Left cardiac atrium (tissue), 4 donors: ENCODE measurements at regions not wholly inside any gene's neighbourhood (a gene's known extent, or its start where the extent isn't known, plus 50 kb on each side); places are given as distances from the start of the nearest gene placed in this dataset.
A peak's percentile ranks its signal among the peaks of the same experiment; 100 is the strongest.
"Not testable (repeated sequence)": the region's sequence is repeated elsewhere in the genome, so short reads cannot be mapped to it uniquely, and the experiment has no call there.

Experiments used
- ATAC-seq, 2 donors: fragments of 200-7000 bp; cut with Tn5 transposase; one replicate each; pipeline ENCODE4 v1.9.1; 2020; ENCODE audit warnings: mild to moderate bottlenecking in 2 of 2, moderate library complexity in 2 of 2
- DNase-seq: peaks from one replicate; pipeline ENCODE4 v3.0.0-alpha.2; 2020
- intact Hi-C, 2 donors: fragments of 100-400 bp; cut with DNase I; formaldehyde crosslinking; loops; one replicate each; pipeline versions ENCODE4 v1.14.1 to v1.15.1; 2022 to 2023
- donor health status: DM: no; HTN: yes; CAD: no.
- donor health status: DM: no; HTN: yes; CAD: no; lungs with severe emphysema.
- donor health status: DM: yes; HTN: yes; CAD: no.
- donor health status: Dilated cardiomyopathy.

DNA sequence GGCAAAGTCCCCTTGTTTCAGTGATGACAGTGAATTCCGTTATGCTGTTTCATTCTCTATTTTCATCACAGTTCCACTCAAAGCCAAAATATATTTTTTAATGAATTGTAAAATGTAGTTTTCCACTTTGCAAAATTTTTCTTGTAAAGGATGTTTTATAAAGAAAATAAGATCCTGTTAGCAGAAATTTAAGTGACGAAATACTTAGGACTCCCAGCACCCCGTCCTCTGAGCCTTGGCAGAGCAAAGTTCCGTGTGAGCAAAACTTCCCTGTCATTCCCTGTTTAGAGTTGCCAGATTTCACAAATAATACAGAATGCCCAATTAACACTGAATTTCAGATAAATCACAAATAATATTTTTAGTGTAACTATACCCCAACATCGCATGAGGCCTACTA, 81.0 kb upstream of the RBPJ start:
- ATAC-seq (no peak), DNase-seq (no peak)
- intact Hi-C loops: no loop called here

DNA sequence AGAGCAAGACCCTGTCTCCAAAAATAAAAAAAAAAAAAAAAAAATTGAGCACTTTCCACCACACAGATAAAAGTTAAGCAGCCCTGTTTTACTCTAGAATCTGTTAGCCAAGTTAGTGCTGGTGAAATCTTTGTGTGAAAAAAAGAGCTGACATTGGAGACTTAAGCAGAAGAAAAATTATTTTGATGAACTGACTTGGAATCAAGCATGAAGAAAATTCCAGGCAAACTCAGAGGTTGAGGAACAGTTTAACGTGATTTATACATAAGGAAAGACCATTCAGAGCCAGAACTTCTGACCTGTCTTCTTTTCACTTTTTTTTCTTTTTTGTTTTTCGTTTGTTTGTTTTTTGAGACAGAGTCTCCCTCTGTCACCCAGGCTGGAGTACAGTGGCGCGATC, 79.6 kb upstream of the RBPJ start:
- intact Hi-C loops: no loop called here
- no peak for ATAC-seq
- DNase-seq: no peak

DNA sequence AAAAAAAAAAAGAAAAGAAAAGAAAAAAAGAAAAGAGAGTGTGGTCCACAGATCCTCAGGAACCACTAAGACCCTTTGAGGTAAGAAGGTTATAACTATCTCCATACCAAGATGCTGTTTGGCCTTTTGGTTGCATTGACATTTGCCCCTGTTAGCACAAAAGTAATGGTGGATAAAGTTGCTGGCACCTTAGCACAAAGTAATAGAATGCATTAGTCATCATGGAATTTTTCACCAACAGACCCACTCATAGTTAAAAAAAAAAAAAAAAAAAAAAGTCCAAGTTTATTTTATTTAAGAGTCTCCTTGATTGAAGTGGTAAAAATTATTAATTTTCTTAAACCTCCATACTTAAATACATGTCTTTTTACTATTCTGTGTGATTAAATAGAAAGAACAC, 78.4 kb upstream of the RBPJ start:
- DNase-seq: no peak
- intact Hi-C loops: no loop called here
- ATAC-seq: no peak

DNA sequence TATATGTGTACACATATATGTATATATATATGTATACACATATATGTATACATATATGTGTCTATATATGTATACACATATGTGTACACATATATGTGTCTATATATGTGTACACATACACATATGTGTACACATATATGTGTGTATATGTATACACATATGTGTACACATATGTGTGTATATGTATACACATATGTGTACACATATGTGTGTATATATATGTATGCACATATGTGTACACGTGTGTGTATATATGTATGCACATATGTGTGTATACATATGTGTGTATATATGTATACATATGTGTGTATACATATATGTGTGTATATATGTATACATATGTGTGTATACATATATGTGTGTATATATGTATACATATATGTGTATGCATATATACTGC, 76.7 kb upstream of the RBPJ start:
- ATAC-seq, DNase-seq, intact Hi-C loops: not testable (repeated sequence)

DNA sequence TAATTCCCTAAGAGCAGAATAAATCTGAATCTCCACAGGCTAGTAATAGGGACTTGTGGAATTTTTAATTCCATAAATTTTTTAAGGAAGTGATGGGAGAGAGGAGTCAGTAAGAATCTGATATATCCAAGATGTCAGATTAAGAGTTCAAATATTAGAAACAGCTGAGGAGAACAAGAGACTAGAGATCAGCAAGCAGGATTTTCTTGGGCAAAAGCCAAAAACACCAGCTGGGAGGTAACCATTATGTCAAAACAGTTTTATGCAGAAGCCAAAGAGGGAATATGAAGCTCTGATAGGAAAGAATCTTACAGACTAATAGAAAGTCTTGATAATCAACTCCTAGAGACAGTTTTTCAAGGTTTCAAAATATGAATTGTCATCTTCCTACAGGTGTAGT, 72.2 kb upstream of the RBPJ start:
- no peak for DNase-seq
- peak in 1 of 2 donors; percentile 49 for ATAC-seq
- intact Hi-C loops: no loop called here

DNA sequence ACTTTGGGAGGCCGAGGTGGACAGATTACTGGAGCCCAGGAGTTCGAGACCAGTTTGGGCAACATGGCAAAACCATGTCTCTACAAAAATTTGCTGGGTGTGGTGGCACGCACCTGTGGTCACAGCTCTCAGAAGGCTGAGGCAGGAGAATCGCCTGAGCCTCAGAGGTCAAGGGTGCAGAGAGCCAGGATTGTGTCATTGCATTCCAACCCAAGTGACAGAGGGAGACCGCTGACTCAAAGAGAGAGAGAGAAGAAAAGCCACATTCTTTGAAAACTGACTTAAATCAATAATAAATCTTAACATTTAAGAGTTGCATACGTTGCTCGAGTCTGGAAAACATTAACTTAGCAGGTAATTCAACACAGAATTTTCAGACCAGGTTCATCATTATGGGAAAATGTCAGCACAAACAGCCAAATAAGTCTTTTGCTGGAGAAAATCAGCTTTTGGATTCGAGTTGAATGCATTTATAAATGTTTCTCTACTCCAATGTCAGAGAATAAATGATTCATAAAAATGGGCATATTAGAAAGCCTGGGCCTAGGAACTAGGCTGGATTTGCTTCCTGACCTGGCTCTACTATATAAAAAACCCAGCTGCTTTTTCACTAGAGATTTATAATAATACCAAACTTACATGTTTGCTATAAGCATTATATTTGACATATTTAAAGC, 68.3 kb upstream of the RBPJ start:
- DNase-seq: no peak
- ATAC-seq: no peak
- intact Hi-C loops: no loop called here

DNA sequence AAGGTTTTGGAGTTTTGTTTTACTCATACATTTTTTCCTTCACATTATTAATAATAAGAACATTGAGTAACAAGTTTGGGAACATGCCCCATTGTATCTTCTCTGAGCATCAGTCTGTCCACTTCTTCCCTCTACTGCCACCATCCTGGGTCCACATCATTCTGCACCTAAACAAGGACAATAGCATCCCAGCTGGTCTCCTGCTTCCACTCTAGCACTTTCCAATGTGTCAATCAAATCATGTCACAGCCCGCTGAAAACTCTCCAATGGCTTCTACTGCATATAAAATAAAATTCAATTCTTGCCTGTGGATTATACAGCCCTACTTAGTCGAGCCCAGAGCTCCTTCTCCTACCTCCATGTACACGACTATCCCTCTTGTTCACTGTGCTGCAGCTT, 66.8 kb upstream of the RBPJ start:
- intact Hi-C loops: no loop called here
- ATAC-seq (no peak), DNase-seq (no peak)

DNA sequence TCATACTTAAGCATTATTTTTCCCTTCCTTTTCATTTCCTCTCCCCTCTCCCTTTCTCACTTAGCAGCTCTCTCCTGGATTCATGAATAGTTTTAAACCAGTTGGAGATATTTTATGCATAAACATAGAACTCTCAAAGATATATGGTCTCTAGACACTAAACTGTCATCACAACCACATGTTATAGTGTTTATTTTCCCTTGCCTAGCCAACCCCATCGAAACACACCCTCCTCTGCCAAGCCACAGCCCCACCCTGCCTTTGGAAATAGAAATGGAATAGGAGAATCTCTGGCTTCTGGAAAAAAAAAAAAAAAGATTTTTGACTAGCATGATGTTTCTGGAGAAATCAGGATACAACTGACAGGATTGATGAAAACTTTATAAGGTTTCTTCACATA, 64.8 kb upstream of the RBPJ start:
- intact Hi-C loops: no loop called here
- ATAC-seq: no peak
- no peak for DNase-seq

DNA sequence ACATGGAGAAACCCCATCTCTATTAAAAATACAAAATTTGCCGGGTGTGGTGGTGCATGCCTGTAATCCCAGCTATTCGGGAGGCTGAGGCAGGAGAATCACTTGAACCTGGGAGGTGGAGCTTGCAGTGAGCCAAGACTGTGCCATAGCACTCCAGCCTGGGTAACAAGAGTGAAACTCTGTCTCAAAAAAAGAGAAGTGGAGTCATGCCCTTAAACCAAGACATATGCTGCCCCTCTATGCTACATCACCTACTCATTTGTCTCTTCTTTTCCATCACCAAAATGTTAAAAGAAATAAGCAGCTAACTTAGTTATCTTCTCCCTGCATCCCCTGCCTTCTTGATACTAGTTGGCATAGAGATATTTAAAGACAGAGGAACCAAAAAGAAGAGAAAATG, 63.4 kb upstream of the RBPJ start:
- intact Hi-C loops, DNase-seq, ATAC-seq: not testable (repeated sequence)

DNA sequence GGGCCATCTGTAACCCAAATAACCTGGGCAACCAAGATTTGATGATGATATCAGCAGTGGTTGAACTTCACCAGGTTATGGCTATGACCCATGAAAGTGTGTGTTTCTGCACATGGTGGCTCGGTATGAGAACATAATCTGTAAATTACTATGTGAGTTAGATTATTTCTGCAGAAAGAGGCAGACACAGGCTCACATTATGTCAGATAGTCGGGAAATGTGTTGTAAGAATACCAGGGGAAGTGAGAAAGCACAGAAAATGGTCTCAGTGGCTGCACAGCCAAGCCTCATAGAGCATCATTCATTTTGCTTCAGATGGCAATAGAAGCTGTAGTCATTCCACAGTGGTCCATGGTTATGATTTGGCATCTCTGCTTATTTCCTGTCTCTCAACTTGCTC, 63.0 kb upstream of the RBPJ start:
- DNase-seq (no peak), ATAC-seq (no peak)

DNA sequence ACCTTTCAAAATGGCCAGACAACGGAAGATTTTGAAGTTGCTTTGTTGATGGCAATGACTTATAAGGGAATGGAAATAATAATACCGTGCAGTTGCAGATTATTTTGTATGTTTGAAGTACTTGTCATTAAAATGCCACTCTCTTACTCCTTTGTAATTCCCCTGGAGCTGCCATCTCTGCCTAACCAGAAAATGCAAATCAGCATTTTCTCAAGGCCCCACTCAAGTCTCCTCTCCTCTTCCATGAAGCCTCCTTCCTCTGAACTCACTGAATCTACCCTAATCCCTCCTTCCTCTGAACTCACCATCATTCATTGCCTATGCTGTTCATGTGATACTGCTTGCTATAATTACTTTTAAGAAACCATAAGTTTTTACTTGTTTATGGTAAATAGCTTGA, 60.2 kb upstream of the RBPJ start:
- no peak for ATAC-seq
- intact Hi-C loops: no loop called here
- no peak for DNase-seq

More for the DNA sequence above, 63.0 kb upstream of the RBPJ start:
- intact Hi-C loops: no loop called here

DNA sequence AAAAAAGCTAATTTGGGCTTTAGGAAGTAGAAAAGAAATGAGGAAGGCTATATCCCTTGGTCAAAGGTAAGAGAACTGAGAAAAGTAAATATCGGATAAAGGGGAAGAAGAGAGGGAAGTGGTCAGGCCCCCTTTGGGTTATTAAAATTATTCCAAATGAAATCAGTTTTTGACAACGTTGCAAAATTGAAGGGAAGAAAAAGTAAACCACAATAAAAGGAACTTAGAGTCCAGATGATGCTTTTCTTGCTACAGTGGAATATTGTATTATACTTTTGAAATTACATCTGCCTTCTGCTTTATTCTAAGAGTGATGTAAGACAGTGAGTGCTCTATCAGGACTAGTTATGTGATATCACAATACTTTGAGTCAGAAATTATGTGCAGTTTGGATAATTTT, 59.4 kb upstream of the RBPJ start:
- intact Hi-C loops: no loop called here
- no peak for DNase-seq
- peak in 1 of 2 donors; percentile 47 for ATAC-seq

DNA sequence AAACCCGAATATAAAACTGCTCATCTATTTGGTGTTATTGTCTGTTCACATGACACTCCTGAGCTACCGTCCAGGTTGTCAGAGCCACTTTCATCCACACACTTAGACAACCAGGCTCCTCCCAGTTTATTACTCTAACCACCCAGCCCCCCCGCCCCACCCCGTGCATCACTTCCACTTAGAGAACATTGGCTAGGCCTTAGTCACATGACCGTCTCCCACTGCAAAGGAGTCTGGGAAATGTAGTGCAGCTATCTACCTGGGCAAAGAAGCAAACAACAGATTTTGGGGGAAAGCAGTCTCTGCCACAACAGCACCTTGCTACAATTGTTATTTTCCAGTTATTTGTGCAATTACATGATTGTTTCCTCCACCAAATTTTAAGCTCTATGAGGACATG, 57.6 kb upstream of the RBPJ start:
- intact Hi-C loops: no loop called here
- DNase-seq (no peak), ATAC-seq (no peak)

DNA sequence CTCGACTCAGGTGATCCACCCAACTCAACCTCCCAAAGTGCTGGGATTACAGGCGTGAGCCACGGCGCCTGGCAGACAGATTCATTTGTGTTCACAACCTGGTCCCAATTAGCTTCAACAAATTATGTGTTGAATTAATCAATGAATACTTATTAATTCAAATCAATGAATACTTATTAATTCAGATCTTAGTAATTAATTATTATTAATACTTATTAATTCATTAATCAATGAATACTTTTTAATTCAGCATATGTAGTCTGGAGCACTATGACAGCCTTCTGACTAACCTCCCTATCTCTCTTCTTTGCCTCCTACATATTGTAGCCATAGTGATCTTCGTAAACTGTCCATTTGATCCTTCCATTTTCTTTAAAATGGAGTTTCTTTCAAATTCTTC, 56.7 kb upstream of the RBPJ start:
- intact Hi-C loops: no loop called here
- DNase-seq: no peak
- ATAC-seq: no peak

DNA sequence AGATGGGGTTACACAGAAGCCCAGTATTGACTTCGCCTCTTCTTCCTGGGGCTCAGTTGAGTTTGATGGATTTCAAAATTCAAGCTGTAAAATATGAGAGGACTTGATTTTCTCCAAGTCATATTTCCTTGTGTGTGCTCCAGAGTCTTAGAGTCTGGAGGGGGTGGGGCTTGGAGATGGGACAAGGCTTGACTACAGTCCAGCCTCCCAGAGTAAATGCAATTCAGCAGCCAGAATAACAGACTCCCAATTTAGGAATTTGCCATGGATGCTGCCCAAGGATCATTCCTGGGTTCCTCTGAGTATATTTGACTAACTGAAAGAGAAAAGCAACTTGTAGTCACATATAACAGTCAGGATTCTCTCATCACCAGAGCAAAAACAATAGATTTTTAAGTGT, 53.7 kb upstream of the RBPJ start:
- peak; percentile 60 for DNase-seq

DNA sequence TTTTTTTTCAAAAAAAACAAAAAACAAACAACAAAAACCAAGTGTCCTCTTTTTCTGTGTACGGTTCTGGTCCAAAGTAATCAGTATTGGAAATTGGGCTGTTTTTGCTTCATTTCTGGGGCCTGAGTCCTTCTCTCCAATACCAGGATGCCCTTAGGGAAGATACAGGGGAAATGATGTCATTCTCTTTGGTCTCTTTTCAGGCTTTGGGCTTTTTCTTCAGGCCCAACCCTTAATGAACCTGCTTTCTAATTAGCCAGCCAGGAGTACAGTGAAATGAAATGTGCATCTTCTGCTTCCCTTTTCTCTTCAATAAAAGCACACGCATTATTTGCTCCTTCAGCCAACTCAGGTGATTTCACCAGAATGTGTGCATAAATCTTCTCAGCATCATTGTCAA, 52.6 kb upstream of the RBPJ start:
- intact Hi-C loops: no loop called here
- ATAC-seq (no peak), DNase-seq (no peak)

More for the DNA sequence above, 53.7 kb upstream of the RBPJ start:
- intact Hi-C loops: no loop called here
- ATAC-seq: peak; percentile 87 to 94

DNA sequence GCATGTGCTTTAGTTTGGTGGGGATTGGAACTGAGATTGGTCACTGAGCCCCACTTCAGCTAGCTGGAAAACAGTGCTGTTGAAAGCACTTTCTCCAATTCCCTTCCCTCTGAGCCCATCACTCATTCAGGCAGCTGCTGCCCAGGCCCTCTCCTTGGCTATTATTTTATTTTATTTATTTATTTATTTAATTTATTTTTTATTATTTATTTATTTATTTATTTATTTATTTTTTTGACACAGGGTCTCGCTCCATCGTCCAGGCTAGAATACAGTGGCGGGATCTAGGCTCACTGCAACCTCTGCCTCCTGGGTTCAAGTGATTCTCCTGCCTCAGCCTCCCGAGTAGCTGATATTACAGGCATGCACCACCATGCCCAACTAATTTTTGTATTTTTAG, 51.8 kb upstream of the RBPJ start:
- intact Hi-C loops: no loop called here
- DNase-seq: no peak
- ATAC-seq: no peak
